SHP77 (cell line): ENCODE measurements at regions not wholly inside any gene's neighbourhood (a gene's known extent, or its start where the extent isn't known, plus 50 kb on each side); places are given as distances from the start of the nearest gene placed in this dataset.
"Not testable (repeated sequence)": the region's sequence is repeated elsewhere in the genome, so short reads cannot be mapped to it uniquely, and the experiment has no call there.

Source experiments
- DNase-seq, 2 experiments: peaks; one replicate each; lab custom pipeline; 2025; lab: John Stamatoyannopoulos, UW

DNA sequence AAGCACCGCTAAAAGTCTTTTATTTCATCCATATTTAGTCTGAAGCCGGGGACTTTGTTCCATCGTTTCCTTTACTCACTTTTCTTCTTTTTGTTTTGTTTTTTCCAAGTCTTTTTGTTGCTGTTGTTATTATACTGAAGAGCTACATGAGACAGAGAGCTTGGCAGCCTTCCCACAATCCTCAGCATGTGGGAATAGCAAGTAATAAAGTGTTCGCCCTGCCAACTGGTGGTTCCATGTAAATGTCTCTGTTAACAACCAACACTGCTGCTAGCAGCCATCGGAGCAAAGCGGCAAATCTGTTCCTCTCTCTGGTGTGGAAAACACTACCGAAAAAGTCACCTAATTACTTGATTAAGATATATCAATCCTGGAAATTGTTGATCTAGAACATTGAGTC, 437.8 kb upstream of the ID4 start:
- DNase-seq, result no peak

DNA sequence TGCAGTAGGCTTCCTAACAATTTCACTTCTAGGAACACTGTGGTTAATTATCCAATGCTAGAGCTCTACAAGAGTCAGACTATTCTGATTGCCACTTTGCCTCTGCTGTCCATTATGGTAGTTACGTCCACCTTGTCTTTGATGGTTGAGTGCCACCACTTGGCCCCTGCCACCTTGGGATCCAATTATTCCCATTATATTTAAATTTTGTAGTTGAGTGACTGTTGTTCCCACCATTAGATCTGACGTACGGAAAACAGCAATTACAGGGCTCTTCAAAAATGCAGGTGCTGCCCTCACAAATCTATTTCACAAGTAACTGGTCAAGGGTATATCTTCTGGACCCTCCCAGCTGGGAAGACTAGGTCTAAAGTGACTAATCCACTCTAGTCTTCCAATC, 432.3 kb upstream of the ID4 start:
- DNase-seq, result not testable (repeated sequence)

DNA sequence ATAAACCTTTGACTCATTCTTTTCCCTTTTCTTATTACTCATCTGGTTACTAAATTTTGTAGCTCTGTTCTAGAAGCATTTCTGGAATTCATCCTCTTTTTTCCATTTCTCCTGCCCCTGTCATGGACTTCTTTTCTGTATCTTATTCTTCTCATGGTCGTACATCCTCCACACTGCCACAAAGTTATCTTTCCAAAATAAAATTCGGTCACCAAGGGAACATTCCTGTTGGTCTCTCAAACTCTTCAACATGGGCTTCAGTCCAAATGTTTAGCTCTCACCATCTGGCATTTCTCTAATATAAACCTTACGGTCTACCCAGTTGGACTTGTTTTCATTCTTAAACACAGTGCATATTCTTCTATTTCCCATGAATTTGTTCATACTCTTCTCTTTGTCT, 428.8 kb upstream of the ID4 start:
- no peak for DNase-seq

DNA sequence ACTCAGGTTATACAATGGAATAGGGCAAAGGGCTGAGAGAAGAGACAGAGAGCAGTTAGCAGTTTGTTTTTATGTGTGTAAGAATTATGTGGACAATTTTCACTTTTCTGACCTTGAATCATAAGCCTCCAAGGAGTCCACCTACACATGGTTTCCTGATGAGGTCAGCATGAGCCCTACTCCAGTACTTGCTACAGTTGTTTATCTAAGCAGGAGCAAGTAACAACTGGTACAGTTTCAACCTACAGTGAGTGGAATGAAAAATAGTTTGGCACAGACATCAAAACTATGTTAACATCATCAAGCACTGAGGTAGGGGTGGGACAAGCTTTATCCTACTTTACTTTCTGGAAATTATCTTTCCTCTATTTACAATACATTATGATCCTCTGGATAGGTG, 426.7 kb upstream of the ID4 start:
- no peak for DNase-seq

DNA sequence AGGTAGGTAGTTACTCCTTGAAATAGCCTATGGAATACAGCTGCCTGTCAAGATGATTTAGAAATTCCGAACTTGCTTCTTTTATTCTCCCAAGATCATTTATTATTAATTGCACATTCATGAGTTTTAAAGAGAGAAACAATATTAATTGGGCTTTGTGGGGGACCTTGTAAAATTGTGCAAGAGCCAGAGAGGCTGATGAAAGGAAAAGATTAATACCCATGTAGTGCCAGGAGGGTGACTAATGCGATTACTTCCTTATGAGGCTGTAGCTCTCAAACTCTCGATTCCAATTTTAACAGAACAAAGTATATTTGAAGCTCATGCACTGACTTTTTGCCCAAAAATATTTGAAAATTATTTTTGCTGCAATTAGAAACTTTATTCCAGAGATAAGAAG, 423.8 kb upstream of the ID4 start:
- no peak for DNase-seq

DNA sequence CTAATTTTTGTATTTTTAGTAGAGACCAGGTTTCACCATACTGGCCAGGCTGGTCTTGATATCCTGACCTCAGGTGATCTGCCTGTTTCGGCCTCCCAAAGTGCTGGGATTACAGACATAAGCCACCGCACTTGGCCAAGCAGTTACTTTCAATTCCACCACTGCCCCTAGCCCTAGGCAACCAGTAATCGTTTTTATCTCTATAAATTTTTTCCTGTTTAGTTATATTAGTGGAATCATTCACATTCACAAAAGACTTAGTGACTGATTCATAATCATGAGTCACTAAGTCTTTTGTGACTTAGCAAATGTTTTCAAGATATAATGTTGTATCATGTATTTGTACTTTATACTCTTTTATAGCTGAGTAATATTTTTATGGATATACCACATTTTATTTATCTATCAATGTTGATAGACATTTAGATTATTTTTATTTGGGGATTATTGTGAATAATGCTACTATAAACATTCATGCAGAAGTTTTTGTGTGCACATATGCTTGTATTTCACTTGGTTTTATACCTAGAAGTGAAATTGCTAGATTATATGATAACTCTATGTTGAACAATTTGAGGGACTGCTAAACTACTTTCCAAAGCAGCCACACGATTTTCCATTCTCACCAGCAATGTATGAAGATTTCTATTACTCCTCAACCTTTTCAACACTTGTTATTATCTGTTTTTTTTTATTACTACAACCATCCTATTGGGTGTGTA, 421.4 kb upstream of the ID4 start:
- no peak for DNase-seq

DNA sequence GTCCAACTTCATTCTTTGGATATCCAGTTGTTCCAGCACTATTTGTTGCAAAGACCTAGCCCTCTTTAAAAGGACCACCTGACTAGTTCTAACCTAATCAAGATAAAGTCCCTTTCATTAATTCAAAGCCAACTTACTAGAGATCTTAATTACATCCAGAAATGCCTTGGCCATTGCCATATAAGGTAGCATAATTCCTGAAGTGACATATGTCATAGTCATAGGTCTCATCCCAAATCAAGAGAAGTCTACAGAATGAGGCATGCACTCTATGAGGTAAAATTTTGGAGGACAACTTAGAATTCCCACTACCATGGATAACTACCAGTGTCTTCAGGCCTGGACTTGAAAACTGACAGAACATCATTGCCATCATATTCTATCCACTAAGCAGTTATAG, 420.4 kb upstream of the ID4 start:
- DNase-seq, result no peak

DNA sequence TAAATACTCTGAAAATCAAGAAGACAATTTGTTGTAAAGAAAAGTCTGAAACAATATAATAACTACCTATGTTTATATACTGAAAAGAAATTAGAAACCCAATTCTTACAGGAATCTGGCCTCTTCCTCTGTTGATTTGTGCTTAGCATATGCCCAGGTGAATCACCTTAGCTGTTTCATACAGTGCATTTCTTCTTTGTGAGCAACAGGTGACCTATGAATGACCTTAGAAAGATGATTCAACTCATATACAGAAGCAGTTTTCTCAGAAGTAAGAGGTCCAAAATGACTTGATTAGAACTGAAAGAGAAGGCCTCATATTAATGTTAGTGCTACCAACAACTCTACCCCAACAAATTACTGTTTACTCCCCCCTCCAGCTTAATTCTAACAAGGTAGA, 419.5 kb upstream of the ID4 start:
- no peak for DNase-seq

DNA sequence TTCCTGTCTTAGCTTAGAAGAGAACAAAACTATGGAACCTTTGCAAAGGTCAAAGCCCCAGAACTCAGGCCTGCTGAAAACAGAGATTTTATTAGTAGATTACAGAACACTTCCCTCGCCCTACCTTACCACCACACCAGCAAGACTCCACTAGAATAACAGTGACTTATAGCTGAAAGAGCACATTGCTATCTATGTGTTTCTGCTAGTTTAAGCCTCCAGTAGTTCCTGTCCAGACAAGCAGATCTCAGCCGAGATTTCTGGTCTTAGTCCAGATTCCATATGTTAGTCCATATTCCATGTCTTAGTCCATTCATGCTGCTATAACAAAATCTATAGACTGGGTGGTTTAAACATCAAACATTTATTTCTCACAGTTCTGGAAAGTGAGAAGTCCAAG, 412.3 kb upstream of the ID4 start:
- no peak for DNase-seq

DNA sequence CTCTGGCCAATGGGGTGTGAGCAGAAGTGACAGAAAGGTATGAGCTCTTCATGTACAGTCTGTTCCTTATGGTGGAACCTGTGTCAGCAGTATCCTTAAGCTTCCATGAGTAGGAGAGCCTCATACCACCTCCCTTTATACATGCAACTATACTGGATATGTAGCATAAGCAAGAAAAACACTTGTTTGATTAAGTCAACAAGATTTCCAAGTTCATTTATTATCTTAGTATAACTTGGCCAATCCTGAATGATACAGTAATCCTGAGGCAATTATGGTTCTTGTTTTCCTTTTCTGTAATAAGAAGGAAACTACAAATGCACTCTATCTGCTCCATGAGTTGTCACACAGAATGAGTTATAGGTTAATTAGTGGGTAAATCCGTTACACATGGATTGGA, 409.6 kb upstream of the ID4 start:
- no peak for DNase-seq

DNA sequence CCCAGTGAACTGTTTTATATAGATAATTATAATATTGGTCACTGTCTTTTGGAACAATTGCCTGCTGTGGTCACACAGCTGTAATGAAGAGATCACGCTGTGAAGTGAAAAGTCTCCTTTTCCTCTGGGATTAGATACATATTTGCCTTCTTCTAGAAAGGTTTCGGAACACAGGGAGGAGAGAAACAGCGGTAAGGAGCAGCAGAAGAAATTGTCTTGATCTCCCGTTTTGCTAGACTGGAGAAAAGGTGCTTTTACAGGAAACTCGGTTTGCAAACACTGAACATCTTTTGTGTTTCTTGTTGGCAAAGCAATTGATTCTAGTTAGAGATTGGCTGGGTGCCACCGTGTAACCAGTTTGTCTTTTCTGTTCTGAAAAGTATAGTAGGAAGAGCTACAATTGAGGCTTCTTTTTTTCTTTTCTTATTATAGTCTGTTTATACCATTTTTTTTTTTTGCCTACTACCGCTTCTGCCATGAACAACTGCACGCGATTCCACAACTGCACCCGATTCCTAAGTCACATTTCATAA, 404.1 kb upstream of the ID4 start:
- DNase-seq, result no peak

DNA sequence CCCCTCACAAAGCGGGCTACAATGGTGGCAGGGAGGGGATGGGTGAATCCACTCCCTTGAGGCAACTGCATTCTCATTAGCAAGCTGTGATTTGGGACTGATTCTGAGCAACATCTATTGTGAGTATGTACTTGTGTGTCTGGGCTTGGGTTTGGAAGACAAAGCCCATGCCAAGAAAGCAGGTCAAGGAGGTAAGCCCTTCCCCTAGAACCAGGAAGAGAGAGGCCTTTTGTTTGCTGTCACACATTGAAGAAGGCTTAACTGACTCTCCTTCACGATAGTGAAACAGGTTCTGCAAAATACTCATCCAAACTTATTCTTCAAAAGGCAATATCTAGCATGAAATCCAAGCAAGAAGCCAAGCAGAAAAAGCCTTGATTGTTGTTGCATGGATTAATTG, 403.1 kb upstream of the ID4 start:
- no peak for DNase-seq

DNA sequence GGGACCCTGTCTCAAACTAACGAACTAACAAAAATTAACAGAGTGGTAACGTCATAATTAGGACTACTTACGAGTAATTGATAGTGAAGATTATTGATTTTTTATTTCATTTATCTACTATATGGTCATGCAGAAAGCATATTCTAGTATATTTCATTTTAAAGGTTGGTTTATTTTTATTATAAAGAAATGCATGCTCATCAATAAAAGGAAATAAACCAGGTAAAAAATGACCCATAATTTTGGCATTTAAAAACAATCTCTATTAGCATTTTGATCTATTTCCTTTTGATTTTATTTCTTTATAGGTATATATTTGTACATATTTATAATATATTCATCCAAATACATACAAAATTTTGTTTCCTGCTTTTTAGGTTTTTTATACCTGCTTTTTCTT, 401.4 kb upstream of the ID4 start:
- no peak for DNase-seq

DNA sequence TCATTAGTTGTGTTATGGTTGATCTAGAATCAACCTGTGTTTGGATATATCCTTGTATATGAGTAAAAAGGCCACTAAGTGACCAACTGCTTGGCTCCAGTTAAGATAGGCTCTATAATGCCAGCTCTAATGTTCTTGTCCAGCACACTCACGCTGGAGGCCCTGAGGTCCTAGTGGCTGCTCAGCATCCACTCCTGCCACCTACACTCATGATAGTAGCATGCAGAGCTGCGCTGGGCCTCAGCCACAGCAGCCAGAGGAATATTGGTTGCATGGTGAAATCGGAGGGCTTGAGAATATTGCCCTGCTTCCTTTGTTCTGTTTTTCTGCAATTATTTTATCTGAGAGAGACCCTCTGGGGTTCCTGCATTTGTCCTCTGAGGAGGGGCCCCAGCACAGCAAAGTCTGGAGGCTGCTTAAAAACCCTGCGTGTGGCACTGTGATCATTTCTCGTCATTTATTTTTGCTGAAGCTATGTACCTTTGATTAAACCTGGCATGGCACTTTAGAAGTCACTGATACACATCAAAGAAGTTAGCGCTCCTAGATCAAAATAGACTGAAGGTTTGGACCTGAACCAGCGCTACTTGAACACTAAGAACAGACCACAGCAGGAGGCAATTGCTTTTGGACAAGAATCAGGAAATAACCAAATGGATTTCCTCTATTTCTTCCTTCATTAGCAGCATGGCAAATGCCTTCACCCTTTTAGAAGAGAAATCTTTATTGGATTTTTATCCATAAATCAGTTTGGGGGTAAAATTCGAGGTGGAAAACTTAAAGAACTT, 398.4 kb upstream of the ID4 start:
- DNase-seq, result no peak

DNA sequence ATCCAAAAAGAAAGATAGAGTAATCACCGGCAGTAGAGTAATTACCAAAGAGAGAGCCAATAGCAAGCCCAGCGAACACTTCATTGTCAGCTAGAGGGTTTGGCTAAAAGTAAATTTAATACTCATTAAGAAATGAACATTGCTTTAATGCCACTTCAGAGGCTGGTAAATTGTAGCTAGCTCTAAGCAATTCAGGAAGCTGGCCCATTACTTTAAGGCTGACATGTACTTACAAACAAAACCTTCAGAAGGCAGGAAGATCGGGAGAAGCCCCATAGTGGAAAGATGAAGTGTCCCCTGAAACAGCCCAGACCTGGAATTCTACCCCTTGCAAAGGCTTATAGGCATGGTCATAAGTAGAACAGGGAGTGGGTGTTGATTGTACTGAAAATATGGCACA, 396.6 kb upstream of the ID4 start:
- DNase-seq, result no peak

DNA sequence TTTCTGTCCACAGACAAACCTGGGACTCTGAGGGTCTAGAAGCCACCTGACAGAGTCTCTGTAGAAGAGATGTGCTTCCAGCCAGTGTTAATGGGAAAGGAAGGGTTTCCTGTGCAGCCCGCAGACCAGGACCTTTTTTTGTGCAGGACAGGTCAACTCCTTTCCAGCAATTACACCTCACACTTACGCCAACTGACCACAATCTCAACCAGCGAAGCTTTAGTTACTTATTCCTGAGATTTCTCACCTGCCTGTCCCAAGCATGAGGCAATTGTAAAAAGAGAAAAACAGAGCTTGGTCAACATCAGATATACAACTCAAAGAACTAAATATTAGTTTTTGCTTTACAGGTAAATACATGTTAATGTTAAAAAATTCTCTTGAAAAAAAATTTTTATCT, 393.8 kb upstream of the ID4 start:
- no peak for DNase-seq

DNA sequence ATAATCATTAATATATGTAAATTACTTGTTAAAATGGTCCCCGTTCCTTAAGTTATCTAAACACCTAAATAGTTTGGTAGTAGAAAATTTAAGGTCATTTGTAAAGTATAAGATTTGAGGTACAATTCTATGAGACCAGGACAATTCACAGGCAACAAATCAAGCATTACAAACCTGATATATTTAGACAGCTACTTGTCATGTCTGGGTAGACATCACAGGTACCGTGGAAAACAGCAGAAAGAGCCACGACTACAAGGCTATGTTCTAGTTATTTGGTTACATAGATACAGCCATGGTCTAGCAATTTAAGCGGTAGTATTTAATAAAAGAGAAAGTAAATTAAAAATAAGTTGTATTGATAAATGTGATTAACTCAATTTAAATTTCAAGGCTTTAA, 393.1 kb upstream of the ID4 start:
- no peak for DNase-seq

DNA sequence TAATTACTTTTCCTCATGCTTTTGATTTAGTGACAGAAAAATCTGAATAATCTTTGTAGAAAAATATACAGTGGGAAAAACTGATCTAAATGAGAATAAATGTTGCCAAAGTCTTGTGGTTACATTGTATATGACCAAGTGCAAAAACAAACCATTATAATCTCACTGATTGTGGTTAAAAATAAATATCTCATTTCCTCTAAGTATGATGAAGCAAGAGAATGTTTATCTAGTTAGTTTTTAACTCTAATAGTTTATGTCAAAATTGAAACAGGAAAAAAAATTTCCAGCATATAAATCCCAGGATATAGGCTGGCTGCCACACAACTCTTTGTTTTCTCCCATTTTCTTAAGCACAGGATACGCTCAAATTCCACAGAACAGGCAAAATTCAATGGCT, 392.7 kb upstream of the ID4 start:
- DNase-seq, result no peak

DNA sequence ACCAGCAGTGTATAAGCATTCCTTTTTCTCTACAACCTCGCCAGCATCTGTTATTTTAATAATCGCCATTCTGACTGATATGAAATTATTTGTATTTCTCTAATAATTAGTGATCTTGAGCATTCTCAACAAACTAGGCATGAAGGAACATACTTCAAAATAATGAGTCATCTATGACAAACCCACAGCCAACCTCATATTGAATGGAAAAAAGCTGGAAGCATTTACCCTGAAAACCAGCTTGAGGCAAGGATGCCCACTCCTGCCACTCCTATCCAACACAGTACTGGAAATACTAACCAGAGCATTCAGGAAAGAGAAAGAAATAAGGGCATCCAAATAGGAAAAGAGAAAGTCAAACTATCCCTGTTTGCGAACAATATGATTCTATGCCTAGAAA, 390.6 kb upstream of the ID4 start:
- no peak for DNase-seq

DNA sequence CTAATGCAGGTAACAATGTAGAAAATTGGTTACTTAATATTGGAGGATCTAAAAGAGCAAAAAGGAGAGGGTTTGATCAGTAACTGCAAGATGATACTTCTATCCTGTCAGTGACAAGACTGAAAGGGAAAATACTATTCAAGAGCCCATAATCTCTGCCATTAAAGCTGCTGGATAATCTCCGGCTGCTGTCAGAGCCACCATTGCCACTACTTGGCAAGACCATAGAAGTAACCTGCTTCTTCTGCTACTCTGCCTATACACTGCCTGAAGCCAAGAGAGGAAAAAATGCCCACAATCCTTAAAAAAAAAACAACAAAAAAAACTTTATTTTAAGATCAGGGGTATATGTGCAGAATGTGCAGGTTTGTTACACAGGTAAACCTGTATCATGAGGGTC, 386.5 kb upstream of the ID4 start:
- no peak for DNase-seq

DNA sequence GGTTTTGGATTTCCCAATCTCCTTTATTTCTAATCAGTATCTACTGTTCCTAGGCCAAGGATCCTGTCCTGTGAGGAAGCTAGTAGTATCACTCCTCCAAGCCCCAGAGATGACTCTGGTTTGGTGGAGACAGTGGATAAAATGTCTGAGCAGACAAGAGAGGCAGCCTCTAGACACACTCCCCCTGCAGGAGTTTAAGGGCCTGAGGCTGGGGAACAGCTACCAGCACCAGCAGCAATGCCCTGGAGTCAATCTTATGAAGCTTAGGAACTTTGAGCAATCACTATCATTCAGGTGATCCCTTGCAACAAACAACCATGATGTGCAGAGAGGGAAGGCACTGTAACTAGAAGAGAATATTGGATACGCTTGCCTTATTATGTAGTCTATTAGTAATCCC, 384.7 kb upstream of the ID4 start:
- DNase-seq, result no peak

DNA sequence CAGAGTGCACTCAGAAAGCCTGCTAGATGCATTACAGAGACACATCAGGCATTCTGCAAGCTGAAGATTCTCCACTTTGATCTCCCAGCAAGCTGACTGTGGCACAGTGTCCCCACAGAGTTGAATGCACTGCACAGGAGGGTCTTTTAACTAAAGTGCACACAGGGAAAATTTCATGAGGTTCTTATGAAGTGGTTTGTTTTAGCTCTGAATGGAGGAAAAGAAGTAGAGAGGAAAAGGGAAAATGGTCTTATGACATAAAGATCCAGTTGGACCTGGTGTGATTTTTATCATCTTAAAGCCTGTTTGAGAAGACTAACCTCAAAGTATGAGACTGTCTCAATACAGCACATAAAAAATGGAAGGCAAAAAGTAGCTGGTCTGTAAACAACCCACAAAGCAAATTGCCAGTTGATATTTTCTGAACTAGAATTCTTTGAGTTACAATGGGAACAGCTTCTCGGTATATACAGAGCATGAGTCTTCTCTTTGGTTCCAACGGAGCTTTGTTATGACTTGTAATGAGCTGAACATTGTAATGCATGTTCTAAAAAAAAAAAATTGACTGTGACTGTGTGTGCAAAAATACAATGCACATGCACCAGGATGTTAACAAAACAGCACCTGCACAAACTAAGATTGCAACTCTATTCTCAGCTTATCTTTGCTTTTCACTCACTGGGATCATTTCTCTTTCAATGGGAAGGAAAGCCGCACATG, 383.0 kb upstream of the ID4 start:
- no peak for DNase-seq
